ENCODE measurements at regions not wholly inside any gene's neighbourhood (a gene's known extent, or its start where the extent isn't known, plus 50 kb on each side); places are given as distances from the start of the nearest gene placed in this dataset.

GRCh38 chr2:180910831-180911665 lies 69.4 kb upstream of the UBE2E3 start:
- H3K27me3 ChIP-seq (ENCODE audit: low read length), result no peaks in the 10 kb centered on the region
- TF ChIP-seq EZH2phosphoT487 (conservative IDR thresholded peaks at IDR 0.05; ENCODE audit: low read length), result no peak
- no peak for TF ChIP-seq CTCF (IDR thresholded peaks at IDR 0.05; ENCODE audit: insufficient read depth, low read length, poor library complexity, severe bottlenecking)
- no peaks in the 10 kb centered on the region for H3K79me2 ChIP-seq (ENCODE audit: insufficient read depth, low read length)
- H2AFZ ChIP-seq (ENCODE audit: low read depth, low read length, severe bottlenecking), result no peak overlapping the region
- H3K9me2 ChIP-seq (replicated peaks; ENCODE audit: insufficient read depth, low read length), result no peaks in the 10 kb centered on the region
- no peak overlapping the region for H3K9ac ChIP-seq (ENCODE audit: low read length)
- no peaks in the 10 kb centered on the region for H4K20me1 ChIP-seq (ENCODE audit: low read depth, low read length)
- no peaks in the 10 kb centered on the region for H3K9me3 ChIP-seq (ENCODE audit: insufficient read depth, low read length)
- no peak overlapping the region for H3K4me2 ChIP-seq (ENCODE audit: low read depth, low read length, poor library complexity, severe bottlenecking)
- no peak overlapping the region for H3K4me3 ChIP-seq (ENCODE audit: insufficient read depth, low read length, poor library complexity, severe bottlenecking)
- H3F3A ChIP-seq (ENCODE audit: insufficient read depth), result no peaks in the 10 kb centered on the region
- no peak overlapping the region for H3K27ac ChIP-seq (ENCODE audit: low read depth, low read length)
- H3K36me3 ChIP-seq (ENCODE audit: low read length), result no peaks in the 10 kb centered on the region

GRCh38 chr2:180907731-180908130 lies 72.7 kb upstream of the UBE2E3 start:
- H3K36me3 ChIP-seq (ENCODE audit: low read length), result no peaks in the 10 kb centered on the region
- H3K27ac ChIP-seq (ENCODE audit: low read depth, low read length), result no peak overlapping the region
- H4K20me1 ChIP-seq (ENCODE audit: low read depth, low read length), result no peaks in the 10 kb centered on the region
- no peaks in the 10 kb centered on the region for H3F3A ChIP-seq (ENCODE audit: insufficient read depth)
- no peaks in the 10 kb centered on the region for H3K9me2 ChIP-seq (replicated peaks; ENCODE audit: insufficient read depth, low read length)
- H3K9ac ChIP-seq (ENCODE audit: low read length), result no peak overlapping the region
- no peaks in the 10 kb centered on the region for H3K27me3 ChIP-seq (ENCODE audit: low read length)
- H3K4me3 ChIP-seq (ENCODE audit: insufficient read depth, low read length, poor library complexity, severe bottlenecking), result no peak overlapping the region
- H3K4me2 ChIP-seq (ENCODE audit: low read depth, low read length, poor library complexity, severe bottlenecking), result no peak overlapping the region
- no peak for TF ChIP-seq EZH2phosphoT487 (conservative IDR thresholded peaks at IDR 0.05; ENCODE audit: low read length)
- no peak for TF ChIP-seq CTCF (IDR thresholded peaks at IDR 0.05; ENCODE audit: insufficient read depth, low read length, poor library complexity, severe bottlenecking)
- no peaks in the 10 kb centered on the region for H3K79me2 ChIP-seq (ENCODE audit: insufficient read depth, low read length)
- no peaks in the 10 kb centered on the region for H3K9me3 ChIP-seq (ENCODE audit: insufficient read depth, low read length)
- no peak overlapping the region for H2AFZ ChIP-seq (ENCODE audit: low read depth, low read length, severe bottlenecking)

- H3K9ac ChIP-seq (ENCODE audit: low read length), result no peak overlapping the region
- H2AFZ ChIP-seq (ENCODE audit: low read depth, low read length, severe bottlenecking), result no peak overlapping the region
- no peaks in the 10 kb centered on the region for H4K20me1 ChIP-seq (ENCODE audit: low read depth, low read length)
- H3K36me3 ChIP-seq (ENCODE audit: low read length), result no peaks in the 10 kb centered on the region
- H3K9me3 ChIP-seq (ENCODE audit: insufficient read depth, low read length), result no peaks in the 10 kb centered on the region
- H3K27me3 ChIP-seq (ENCODE audit: low read length), result no peaks in the 10 kb centered on the region
- no peaks in the 10 kb centered on the region for H3F3A ChIP-seq (ENCODE audit: insufficient read depth)
- no peak overlapping the region for H3K4me2 ChIP-seq (ENCODE audit: low read depth, low read length, poor library complexity, severe bottlenecking)
- H3K79me2 ChIP-seq (ENCODE audit: insufficient read depth, low read length), result no peaks in the 10 kb centered on the region
- H3K4me3 ChIP-seq (ENCODE audit: insufficient read depth, low read length, poor library complexity, severe bottlenecking), result no peak overlapping the region
- no peaks in the 10 kb centered on the region for H3K9me2 ChIP-seq (replicated peaks; ENCODE audit: insufficient read depth, low read length)
- TF ChIP-seq CTCF (IDR thresholded peaks at IDR 0.05; ENCODE audit: insufficient read depth, low read length, poor library complexity, severe bottlenecking), result no peak
- no peak for TF ChIP-seq EZH2phosphoT487 (conservative IDR thresholded peaks at IDR 0.05; ENCODE audit: low read length)
- H3K27ac ChIP-seq (ENCODE audit: low read depth, low read length), result no peak overlapping the region
These were observed 74.9 kb upstream of the UBE2E3 start for GRCh38 chr2:180905461-180905860.

Measured in SU-DHL-6 (cell line).